ENCODE measurements at regions not wholly inside any gene's neighbourhood (a gene's known extent, or its start where the extent isn't known, plus 50 kb on each side); places are given as distances from the start of the nearest gene placed in this dataset.
A peak's percentile ranks its signal among the peaks of the same experiment; 100 is the strongest.

GRCh38 chr9:135004772-135005171, 82.7 kb upstream of the OLFM1 start:
- H3K9me3 ChIP-seq = peaks cover 0 to 25% (median 7%) of the 10 kb centered on the region in 11 donors
- H3K36me3 ChIP-seq = no peaks in the 10 kb centered on the region
- peaks cover 0 to 11% (median 2%) of the 10 kb centered on the region in 7 donors for H3K27me3 ChIP-seq
- WGBS, 2 donors = 86 to 90% methylated on average over 2 of the region's 2 CpGs
- TF ChIP-seq CTCF (IDR thresholded peaks at IDR 0.05) = no peak
- no peak overlapping the region for H3K27ac ChIP-seq
- no peak for ATAC-seq
- H3K4me3 ChIP-seq = no peak overlapping the region
- intact Hi-C loops (cut with DNase I) = no loop called here
- H3K4me1 ChIP-seq = no peaks in the 10 kb centered on the region
- DNase-seq = no peak

- Histone ChIP-seq H3K36me3 (no peaks in the 10 kb centered on the region), H3K27ac (no peak overlapping the region), H3K4me3 (no peak overlapping the region), H3K9me3 (peaks cover 0 to 3% (median 0%) of the 10 kb centered on the region in 11 donors), H3K27me3 (peaks cover 0 to 17% (median 0%) of the 10 kb centered on the region in 7 donors), H3K4me1 (no peaks in the 10 kb centered on the region)
- 91% methylated on average over 19 of the region's 19 CpGs for WGBS, 2 donors
- ATAC-seq (peak in 1 of 8 donors; percentile 44), DNase-seq (no peak)
- TF ChIP-seq CTCF (IDR thresholded peaks at IDR 0.05) = no peak
- intact Hi-C loops (cut with DNase I) = no loop called here
Measured at GRCh38 chr9:135006911-135007570, 80.4 kb upstream of the OLFM1 start.

- no peak for TF ChIP-seq CTCF (IDR thresholded peaks at IDR 0.05)
- DNase-seq (no peak), ATAC-seq (no peak)
- peaks cover 0 to 18% (median 0%) of the 10 kb centered on the region in 7 donors for H3K27me3 ChIP-seq
- no peaks in the 10 kb centered on the region for H3K36me3 ChIP-seq
- H3K9me3 ChIP-seq = no peaks in the 10 kb centered on the region
- H3K4me1 ChIP-seq = no peaks in the 10 kb centered on the region
- H3K4me3 ChIP-seq = no peak overlapping the region
- 80 to 87% methylated on average over 11 of the region's 11 CpGs for WGBS, 2 donors
- H3K27ac ChIP-seq = no peak overlapping the region
- intact Hi-C loops (cut with DNase I) = no loop called here
Measured at GRCh38 chr9:135007601-135008000, 79.9 kb upstream of the OLFM1 start.

- intact Hi-C loops (cut with DNase I) = no loop called here
- Histone ChIP-seq H3K36me3 (no peaks in the 10 kb centered on the region), H3K9me3 (no peaks in the 10 kb centered on the region), H3K27ac (no peak overlapping the region), H3K27me3 (peaks cover 0 to 22% (median 2%) of the 10 kb centered on the region in 7 donors), H3K4me1 (no peaks in the 10 kb centered on the region), H3K4me3 (no peak overlapping the region)
- DNase-seq = no peak
- WGBS, 2 donors = 89 to 95% methylated on average over 8 of the region's 8 CpGs
- TF ChIP-seq CTCF (IDR thresholded peaks at IDR 0.05) = no peak
- no peak for ATAC-seq
Measured at GRCh38 chr9:135008416-135008815, 79.1 kb upstream of the OLFM1 start.

All from heart right ventricle (tissue), 16 donors.